HUES48 (cell line): ENCODE measurements at regions not wholly inside any gene's neighbourhood (a gene's known extent, or its start where the extent isn't known, plus 50 kb on each side); places are given as distances from the start of the nearest gene placed in this dataset.
"Not testable (repeated sequence)": the region's sequence is repeated elsewhere in the genome, so short reads cannot be mapped to it uniquely, and the experiment has no call there.

ENCODE experiments used
- H3K27ac ChIP-seq: one replicate; pipeline ENCODE4 v1.7.0; 2013; ENCODE audit warnings: low read depth, low read length, inconsistent platforms
- H3K27me3 ChIP-seq: 2 replicates; pipeline ENCODE4 v1.6.1; 2013; ENCODE audit warnings: mild to moderate bottlenecking, low read length; ENCODE audit not compliant: control insufficient read depth, insufficient read depth
- H3K36me3 ChIP-seq: 2 replicates; pipeline ENCODE4 v1.6.1; 2013; ENCODE audit warnings: low read length; ENCODE audit not compliant: control insufficient read depth, insufficient read depth
- H3K4me1 ChIP-seq: 2 replicates; pipeline ENCODE4 v1.6.1; 2013; ENCODE audit warnings: mild to moderate bottlenecking, low read length; ENCODE audit not compliant: control insufficient read depth, insufficient read depth
- H3K4me3 ChIP-seq: 2 replicates; pipeline ENCODE4 v1.5.1; 2013; ENCODE audit warnings: mild to moderate bottlenecking, low read depth, low read length
- H3K9ac ChIP-seq: 2 replicates; pipeline ENCODE4 v1.6.1; 2013; ENCODE audit warnings: mild to moderate bottlenecking, low read depth, low read length, moderate library complexity
- H3K9me3 ChIP-seq: 2 replicates; pipeline ENCODE4 v1.6.1; 2013; ENCODE audit warnings: low read length; ENCODE audit not compliant: control insufficient read depth, insufficient read depth

DNA sequence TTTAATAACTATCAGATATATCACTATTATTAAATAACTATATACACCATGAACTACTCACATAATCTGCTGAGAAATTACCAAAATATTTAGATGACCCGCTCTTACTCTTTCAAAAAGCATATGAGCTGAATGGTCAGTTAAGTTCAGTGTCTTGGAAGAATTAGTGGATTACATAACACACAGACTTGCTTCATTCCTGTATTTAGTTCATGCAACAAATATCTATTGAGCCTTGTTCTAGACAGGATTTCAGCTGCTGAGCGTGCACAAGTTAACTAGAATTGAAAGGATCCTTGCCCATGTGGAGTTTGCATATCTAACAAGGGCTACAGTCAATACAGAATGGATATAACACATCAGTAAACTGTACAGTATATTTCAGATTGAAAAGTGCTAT is 566.2 kb downstream of the CBLN4 start:
- Histone ChIP-seq H3K36me3 (no peaks in the 10 kb centered on the region), H3K9ac (no peak overlapping the region), H3K27ac (no peak overlapping the region), H3K4me3 (no peak overlapping the region), H3K9me3 (no peaks in the 10 kb centered on the region), H3K27me3 (no peaks in the 10 kb centered on the region), H3K4me1 (no peaks in the 10 kb centered on the region)

DNA sequence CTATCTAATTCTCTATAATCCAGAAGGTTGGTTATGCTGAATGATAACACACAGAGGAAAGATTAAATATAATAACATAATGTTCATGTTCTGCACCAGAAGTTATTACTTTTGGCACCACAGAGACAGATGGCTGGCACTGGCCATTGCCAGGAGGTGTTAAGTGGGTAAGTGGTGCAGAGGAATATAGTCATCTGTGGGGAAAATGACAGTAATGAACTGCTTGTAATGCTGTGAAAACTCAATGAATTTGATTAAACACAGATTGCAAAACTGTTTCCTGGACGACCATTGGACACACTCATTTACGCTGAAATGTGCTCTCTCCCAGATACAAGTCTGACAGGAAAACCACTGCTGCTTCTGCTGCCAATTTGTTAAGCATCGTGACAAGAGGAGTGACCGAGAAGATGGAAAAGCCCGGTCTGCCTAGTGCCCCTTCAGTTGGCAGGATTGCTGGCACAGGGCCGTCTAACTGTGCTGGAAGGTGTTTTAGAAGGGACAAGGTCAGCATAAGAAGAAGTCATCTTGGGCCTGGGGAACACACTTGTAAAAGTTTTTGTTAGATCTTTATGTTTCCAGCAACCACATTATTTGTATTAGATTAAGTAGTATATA is 567.4 kb downstream of the CBLN4 start:
- H3K27ac ChIP-seq = no peak overlapping the region
- H3K36me3 ChIP-seq = no peaks in the 10 kb centered on the region
- H3K9me3 ChIP-seq = no peaks in the 10 kb centered on the region
- H3K9ac ChIP-seq = no peak overlapping the region
- no peaks in the 10 kb centered on the region for H3K27me3 ChIP-seq
- H3K4me1 ChIP-seq = no peaks in the 10 kb centered on the region
- H3K4me3 ChIP-seq = no peak overlapping the region

DNA sequence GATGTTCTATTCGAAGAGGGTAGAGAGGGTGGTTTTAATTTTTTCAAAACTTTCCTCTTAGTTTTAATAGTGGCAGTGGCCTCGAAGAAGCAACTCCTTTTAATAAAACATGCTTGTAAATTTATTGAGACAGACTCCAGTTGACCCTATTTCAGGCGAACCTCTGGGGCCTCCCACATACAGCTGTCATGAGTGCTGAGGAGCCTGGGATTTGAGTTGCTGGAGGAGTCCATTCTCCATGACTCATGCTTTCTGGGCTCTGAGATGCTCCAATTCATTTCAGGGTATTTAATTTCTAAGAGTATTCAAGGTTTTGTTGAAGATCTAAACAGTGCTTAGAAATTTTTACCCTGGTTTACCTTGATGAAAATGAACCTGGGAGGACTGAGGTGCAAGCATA is 580.4 kb downstream of the CBLN4 start:
- Histone ChIP-seq H3K27ac (no peak overlapping the region), H3K9ac (no peak overlapping the region), H3K27me3 (no peaks in the 10 kb centered on the region), H3K9me3 (no peaks in the 10 kb centered on the region; the same call in 1 of the 2 replicates), H3K4me1 (peaks cover 39% of the 10 kb centered on the region), H3K4me3 (no peak overlapping the region), H3K36me3 (no peaks in the 10 kb centered on the region)

DNA sequence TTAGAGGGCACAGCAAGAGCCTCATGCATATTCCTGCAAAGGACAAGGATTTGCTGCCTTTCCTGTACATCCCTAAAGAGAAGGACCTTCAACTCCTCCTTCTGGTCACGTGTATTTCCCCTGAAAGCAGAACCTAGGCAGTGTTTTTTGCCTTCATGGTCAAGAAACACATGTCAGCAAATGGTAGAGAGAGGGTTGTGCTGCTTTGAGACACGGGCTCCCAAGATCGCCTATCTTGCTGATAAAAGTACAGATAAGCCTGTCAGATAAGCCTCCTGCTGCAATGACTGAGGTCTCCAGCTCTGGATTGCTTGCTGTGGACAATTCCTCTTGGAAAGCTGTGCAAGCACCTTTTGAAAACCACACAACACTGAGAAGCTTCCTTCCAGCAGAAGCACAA is 580.8 kb downstream of the CBLN4 start:
- H3K27me3 ChIP-seq = no peaks in the 10 kb centered on the region
- no peak overlapping the region for H3K9ac ChIP-seq
- H3K4me3 ChIP-seq = no peak overlapping the region
- peaks cover 39% of the 10 kb centered on the region for H3K4me1 ChIP-seq
- H3K36me3 ChIP-seq = no peaks in the 10 kb centered on the region
- no peak overlapping the region for H3K27ac ChIP-seq
- H3K9me3 ChIP-seq = no peaks in the 10 kb centered on the region; the same call in 1 of the 2 replicates

DNA sequence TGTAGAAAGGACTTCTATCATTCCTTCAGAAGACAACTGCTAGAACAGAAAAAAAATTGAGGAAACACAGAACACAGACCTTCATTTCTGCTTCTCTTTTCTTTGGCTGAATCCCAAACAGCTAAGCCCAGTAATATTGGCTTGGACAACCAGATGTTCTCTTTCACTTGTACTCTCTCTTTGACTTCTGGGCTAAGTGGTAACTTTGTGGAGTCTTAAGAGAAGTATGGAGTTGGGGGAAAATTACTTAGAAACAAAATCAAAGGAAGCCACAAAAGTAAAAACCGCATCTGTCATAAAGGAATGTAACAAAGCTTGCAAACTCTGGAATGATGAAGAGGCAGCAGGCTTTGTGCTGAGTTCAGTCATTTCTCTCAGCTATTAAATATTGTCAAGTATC is 587.5 kb downstream of the CBLN4 start:
- Histone ChIP-seq H3K36me3 (no peaks in the 10 kb centered on the region), H3K27me3 (no peaks in the 10 kb centered on the region), H3K9ac (no peak overlapping the region), H3K4me1 (peaks cover 12% of the 10 kb centered on the region), H3K9me3 (no peaks in the 10 kb centered on the region; the same call in 1 of the 2 replicates), H3K4me3 (no peak overlapping the region), H3K27ac (no peak overlapping the region)

DNA sequence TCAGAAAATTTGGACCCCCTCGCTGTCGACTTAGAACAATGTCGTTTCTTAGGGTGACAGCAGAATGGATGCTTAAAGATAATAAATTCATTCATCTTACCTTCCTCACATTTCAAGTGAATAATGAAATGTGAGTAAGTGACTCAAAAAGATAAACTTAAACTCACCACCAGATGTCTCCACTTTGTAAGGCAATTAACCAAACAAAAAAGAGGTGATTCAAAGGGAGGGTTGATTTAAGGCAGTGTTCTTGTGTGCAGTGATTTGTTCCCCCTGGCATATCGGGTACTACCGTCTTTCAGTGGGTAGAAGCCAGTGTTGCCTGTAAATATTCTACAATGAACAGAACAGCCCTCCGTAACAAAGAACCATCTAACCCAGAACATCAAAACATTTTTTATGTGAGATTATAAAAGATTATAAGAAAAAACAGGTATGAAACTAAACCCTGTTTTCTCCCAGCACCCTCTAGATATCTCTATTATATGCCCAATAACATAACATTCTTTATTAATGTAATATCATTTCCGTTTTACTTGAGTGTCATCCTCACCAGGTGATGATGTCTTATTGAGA is 589.7 kb downstream of the CBLN4 start:
- no peaks in the 10 kb centered on the region for H3K36me3 ChIP-seq
- H3K4me3 ChIP-seq = no peak overlapping the region
- H3K27me3 ChIP-seq = no peaks in the 10 kb centered on the region
- no peak overlapping the region for H3K9ac ChIP-seq
- no peak overlapping the region for H3K27ac ChIP-seq
- no peaks in the 10 kb centered on the region; the same call in 1 of the 2 replicates for H3K4me1 ChIP-seq
- no peaks in the 10 kb centered on the region for H3K9me3 ChIP-seq

DNA sequence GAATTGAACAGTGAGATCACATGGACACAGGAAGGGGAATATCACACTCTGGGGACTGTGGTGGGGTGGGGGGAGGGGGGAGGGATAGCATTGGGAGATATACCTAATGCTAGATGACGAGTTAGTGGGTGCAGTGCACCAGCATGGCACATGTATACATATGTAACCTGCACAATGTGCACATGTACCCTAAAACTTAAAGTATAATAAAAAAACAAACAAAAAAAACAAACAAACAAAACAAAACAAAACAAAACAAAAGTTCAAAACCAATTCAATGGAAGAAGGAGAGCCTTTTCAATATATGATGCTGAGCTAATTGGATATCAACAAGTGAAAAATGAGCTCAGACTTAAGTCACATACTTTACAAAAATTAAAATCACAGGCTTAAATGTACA is 592.8 kb downstream of the CBLN4 start:
- not testable (repeated sequence) for H3K36me3 ChIP-seq, H3K27me3 ChIP-seq, H3K4me1 ChIP-seq, H3K9me3 ChIP-seq, H3K9ac ChIP-seq, H3K4me3 ChIP-seq, H3K27ac ChIP-seq

DNA sequence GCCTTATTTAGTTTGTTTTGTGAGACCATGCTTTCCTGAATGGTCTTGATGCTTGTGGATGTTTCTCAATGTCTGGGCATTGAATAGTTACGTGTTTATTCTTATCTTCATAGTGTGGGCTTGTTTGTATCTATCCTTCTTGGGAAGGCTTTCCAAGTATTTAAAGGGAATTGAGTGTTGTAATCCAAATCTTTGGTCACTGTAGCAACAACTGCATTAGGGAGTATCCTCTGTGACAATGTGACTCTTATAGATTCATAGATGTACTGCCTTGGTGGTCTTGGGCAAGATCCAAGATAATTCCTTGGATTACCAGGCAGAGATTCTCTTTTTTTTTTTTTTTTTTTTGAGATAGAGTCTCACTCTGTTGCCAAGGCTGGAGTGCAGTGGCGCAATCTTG is 598.4 kb downstream of the CBLN4 start:
- Histone ChIP-seq H3K9me3 (no peaks in the 10 kb centered on the region), H3K27me3 (no peaks in the 10 kb centered on the region), H3K36me3 (no peaks in the 10 kb centered on the region)

DNA sequence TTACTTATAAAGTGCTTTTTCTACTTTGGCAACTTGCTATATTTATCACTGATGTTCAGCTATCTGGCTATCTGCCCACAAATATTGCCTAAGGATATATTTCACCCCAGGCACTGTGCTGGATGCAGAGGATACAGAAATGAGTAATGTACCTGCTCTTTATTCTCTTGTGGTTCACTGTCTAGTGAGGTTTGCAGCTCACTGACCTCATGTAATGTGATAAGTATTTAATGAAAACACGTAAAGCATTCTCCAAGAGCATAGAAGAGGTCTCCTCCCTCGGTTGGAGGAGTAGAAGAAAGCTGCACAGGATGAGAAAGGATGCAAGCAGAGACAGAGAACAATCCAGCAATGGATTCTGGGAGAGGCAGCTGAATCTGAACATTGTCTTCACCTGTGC is 610.7 kb downstream of the CBLN4 start:
- no peak overlapping the region for H3K27ac ChIP-seq
- no peaks in the 10 kb centered on the region for H3K27me3 ChIP-seq
- H3K4me3 ChIP-seq = no peak overlapping the region
- no peaks in the 10 kb centered on the region for H3K36me3 ChIP-seq
- H3K9me3 ChIP-seq = no peaks in the 10 kb centered on the region
- H3K9ac ChIP-seq = no peak overlapping the region
- H3K4me1 ChIP-seq = no peaks in the 10 kb centered on the region

More for the DNA sequence above, 598.4 kb downstream of the CBLN4 start:
- no peak overlapping the region for H3K27ac ChIP-seq
- H3K4me1 ChIP-seq = no peaks in the 10 kb centered on the region
- H3K9ac ChIP-seq = no peak overlapping the region
- H3K4me3 ChIP-seq = no peak overlapping the region

DNA sequence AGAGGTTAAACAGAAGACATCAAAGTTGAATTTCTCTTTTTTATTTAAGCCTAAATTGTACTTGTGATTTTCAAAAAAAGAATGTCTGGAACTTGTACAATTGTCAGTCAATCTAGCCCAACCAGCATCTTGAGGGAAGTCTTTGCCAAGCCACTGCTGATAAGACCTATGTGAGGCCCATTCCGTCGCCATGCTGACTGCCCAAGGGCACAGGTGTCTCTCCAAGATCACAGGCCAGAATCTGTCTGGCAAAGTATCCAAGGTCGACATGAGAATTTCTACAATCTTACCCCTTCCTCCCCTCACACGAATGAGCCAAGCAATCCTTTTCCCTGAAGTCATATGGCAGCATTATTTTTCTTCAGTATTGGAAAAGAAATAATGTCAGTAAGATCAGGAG is 614.5 kb downstream of the CBLN4 start:
- Histone ChIP-seq H3K27ac (no peak overlapping the region), H3K4me3 (no peak overlapping the region), H3K27me3 (no peaks in the 10 kb centered on the region), H3K4me1 (no peaks in the 10 kb centered on the region), H3K9me3 (no peaks in the 10 kb centered on the region), H3K36me3 (no peaks in the 10 kb centered on the region), H3K9ac (no peak overlapping the region)

DNA sequence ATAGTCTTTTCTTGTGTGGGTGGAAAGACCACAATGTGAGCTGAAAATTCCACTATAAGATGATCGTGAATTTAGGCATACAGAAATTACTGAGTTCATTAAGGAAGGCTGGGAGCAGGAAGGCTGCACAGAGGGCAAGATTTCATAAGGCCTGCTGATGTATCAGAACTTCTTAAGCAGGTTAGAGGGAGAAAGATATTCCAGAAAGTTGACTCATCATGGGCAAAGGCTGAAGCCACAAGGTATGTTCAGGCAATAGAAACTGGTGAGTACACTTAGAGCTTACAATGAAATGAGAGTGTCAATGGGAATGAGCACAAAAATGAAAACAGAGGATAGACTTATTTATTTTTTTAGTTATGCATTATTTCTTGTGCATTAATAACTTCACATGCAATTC is 618.6 kb downstream of the CBLN4 start:
- no peaks in the 10 kb centered on the region for H3K36me3 ChIP-seq
- no peak overlapping the region for H3K27ac ChIP-seq
- H3K9ac ChIP-seq = no peak overlapping the region
- H3K4me1 ChIP-seq = no peaks in the 10 kb centered on the region
- H3K27me3 ChIP-seq = no peaks in the 10 kb centered on the region
- H3K9me3 ChIP-seq = no peaks in the 10 kb centered on the region
- H3K4me3 ChIP-seq = no peak overlapping the region
